ENCODE measurements at regions not wholly inside any gene's neighbourhood (a gene's known extent, or its start where the extent isn't known, plus 50 kb on each side); places are given as distances from the start of the nearest gene placed in this dataset.
A peak's percentile ranks its signal among the peaks of the same experiment; 100 is the strongest.

GRCh38 chr13:62598708-62599107 lies 1183.1 kb upstream of the PCDH20 start:
- no peak overlapping the region for H3K4me3 Mint-ChIP-seq
- no peak overlapping the region for H3K27ac Mint-ChIP-seq
- H3K4me1 Mint-ChIP-seq = no peaks in the 10 kb centered on the region
- DNase-seq = no peak
- H3K9me3 Mint-ChIP-seq = peaks cover 2% of the 10 kb centered on the region
- H3K36me3 Mint-ChIP-seq = no peaks in the 10 kb centered on the region
- CTCF ChIA-PET = no interaction called here
- H3K27me3 Mint-ChIP-seq = no peaks in the 10 kb centered on the region

DNA sequence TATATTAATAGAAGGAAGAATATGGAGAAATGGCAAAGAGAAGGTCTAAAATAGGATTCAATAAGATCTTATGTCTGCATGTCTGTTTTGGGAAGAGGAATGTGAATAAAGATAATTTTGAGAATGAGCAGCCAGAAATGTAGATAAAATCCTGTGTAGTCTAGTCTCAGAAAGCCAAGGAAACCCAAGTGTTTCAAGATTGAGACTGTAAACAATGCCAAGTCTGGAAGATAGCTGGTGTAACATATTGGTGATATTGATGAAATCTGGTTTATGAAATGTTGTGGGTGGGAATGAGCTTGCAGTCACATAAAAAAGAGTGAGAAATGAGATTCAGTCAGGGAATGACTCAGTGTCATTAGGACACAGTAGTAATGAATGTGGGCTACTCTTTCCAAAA lies 1180.3 kb upstream of the PCDH20 start:
- H3K9me3 Mint-ChIP-seq = peaks cover 2% of the 10 kb centered on the region
- H3K27me3 Mint-ChIP-seq = no peaks in the 10 kb centered on the region
- H3K4me3 Mint-ChIP-seq = no peak overlapping the region
- no peaks in the 10 kb centered on the region for H3K4me1 Mint-ChIP-seq
- CTCF ChIA-PET = no interaction called here
- no peak overlapping the region for H3K27ac Mint-ChIP-seq
- H3K36me3 Mint-ChIP-seq = no peaks in the 10 kb centered on the region
- no peak for DNase-seq

DNA sequence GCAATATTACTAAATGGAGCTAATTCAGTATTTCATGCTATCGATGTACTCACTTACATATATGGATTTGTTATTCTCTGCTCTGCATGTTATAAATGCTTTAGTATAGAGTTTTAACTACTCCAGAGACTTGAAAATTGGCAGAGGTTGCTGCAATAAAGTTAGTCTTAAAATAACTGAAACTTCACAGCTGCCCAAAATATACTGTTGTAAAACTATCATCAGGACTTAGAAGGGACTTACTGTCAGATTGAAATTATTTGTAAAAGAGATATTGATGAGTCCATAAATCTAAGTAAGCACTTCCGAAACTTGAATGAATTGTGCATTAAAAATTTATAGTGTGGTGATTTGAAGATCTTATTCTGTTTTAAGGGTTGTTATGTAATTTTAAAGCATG lies 1178.2 kb upstream of the PCDH20 start:
- no peaks in the 10 kb centered on the region for H3K27me3 Mint-ChIP-seq
- no peak for DNase-seq
- no peaks in the 10 kb centered on the region for H3K36me3 Mint-ChIP-seq
- H3K4me3 Mint-ChIP-seq = no peak overlapping the region
- peaks cover 2% of the 10 kb centered on the region for H3K9me3 Mint-ChIP-seq
- no peak overlapping the region for H3K27ac Mint-ChIP-seq
- CTCF ChIA-PET = no interaction called here
- H3K4me1 Mint-ChIP-seq = no peaks in the 10 kb centered on the region

- Mint-ChIP-seq H3K4me3 (no peak overlapping the region), H3K27ac (no peak overlapping the region), H3K9me3 (peaks cover 5% of the 10 kb centered on the region), H3K36me3 (no peaks in the 10 kb centered on the region), H3K4me1 (no peaks in the 10 kb centered on the region), H3K27me3 (no peaks in the 10 kb centered on the region)
- no peak for DNase-seq
- CTCF ChIA-PET = no interaction called here
Measured at GRCh38 chr13:62583466-62583865, 1167.8 kb upstream of the PCDH20 start.

GRCh38 chr13:62578402-62578801 lies 1162.8 kb upstream of the PCDH20 start:
- H3K27me3 Mint-ChIP-seq = no peaks in the 10 kb centered on the region
- H3K27ac Mint-ChIP-seq = no peak overlapping the region
- no peak for DNase-seq

GRCh38 chr13:62564770-62565169 lies 1149.1 kb upstream of the PCDH20 start:
- DNase-seq = no peak
- H3K4me1 Mint-ChIP-seq = no peaks in the 10 kb centered on the region
- CTCF ChIA-PET = no interaction called here
- no peak overlapping the region for H3K27ac Mint-ChIP-seq
- H3K9me3 Mint-ChIP-seq = no peaks in the 10 kb centered on the region
- no peak overlapping the region for H3K4me3 Mint-ChIP-seq
- H3K36me3 Mint-ChIP-seq = no peaks in the 10 kb centered on the region
- H3K27me3 Mint-ChIP-seq = no peaks in the 10 kb centered on the region

More at GRCh38 chr13:62578402-62578801, 1162.8 kb upstream of the PCDH20 start:
- H3K4me3 Mint-ChIP-seq = no peak overlapping the region
- H3K4me1 Mint-ChIP-seq = no peaks in the 10 kb centered on the region
- CTCF ChIA-PET = no interaction called here
- peaks cover 1% of the 10 kb centered on the region for H3K9me3 Mint-ChIP-seq
- H3K36me3 Mint-ChIP-seq = no peaks in the 10 kb centered on the region

DNA sequence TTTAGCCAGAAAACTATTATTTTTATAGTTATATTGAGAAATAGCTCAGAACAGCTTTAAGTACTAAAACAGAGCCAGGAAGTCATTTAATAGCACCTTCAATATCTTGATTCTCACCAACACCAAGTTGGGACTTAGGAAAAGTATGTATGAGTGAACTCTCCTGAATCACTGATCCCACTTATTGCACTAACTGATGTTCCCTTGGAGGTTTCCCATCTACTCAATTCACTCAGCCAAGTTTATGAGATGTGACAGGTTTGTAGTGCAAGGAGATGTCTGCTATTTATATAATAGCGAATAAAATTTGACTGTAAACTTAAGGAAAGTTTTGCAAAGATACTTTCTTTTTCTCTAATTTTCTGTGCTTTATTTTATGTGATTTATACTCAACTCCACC lies 1147.6 kb upstream of the PCDH20 start:
- Mint-ChIP-seq H3K27ac (no peak overlapping the region), H3K36me3 (no peaks in the 10 kb centered on the region), H3K9me3 (peaks cover 2% of the 10 kb centered on the region), H3K4me3 (no peak overlapping the region), H3K4me1 (no peaks in the 10 kb centered on the region), H3K27me3 (no peaks in the 10 kb centered on the region)
- CTCF ChIA-PET = no interaction called here
- DNase-seq = no peak

GRCh38 chr13:62556978-62557377 lies 1141.3 kb upstream of the PCDH20 start:
- no peaks in the 10 kb centered on the region for H3K36me3 Mint-ChIP-seq
- DNase-seq = no peak
- no peak overlapping the region for H3K4me3 Mint-ChIP-seq
- no peak overlapping the region for H3K27ac Mint-ChIP-seq
- CTCF ChIA-PET = no interaction called here
- no peaks in the 10 kb centered on the region for H3K27me3 Mint-ChIP-seq
- peaks cover 2% of the 10 kb centered on the region for H3K9me3 Mint-ChIP-seq
- no peaks in the 10 kb centered on the region for H3K4me1 Mint-ChIP-seq

DNA sequence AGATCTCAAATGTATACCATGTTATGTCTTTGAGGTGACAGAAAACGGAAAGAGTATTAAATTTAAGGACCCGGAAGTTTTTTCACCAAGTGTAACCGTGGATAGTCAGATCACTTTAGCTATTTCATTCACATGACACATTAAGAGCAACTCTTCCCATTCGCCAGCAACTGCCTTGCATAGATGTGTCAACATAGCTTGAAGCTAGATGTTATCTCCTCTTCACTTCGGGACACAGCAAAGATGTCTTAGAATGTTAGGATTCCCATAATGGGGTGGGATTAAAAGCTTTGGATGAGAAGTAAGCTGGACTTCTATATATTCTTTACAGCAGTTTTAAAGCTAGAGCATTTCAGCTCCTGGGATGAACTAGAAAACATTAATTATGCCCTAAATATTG lies 1135.9 kb upstream of the PCDH20 start:
- no peak for DNase-seq
- H3K27me3 Mint-ChIP-seq = no peaks in the 10 kb centered on the region
- H3K27ac Mint-ChIP-seq = no peak overlapping the region
- no peak overlapping the region for H3K4me3 Mint-ChIP-seq
- CTCF ChIA-PET = no interaction called here
- no peaks in the 10 kb centered on the region for H3K4me1 Mint-ChIP-seq
- no peaks in the 10 kb centered on the region for H3K36me3 Mint-ChIP-seq
- no peaks in the 10 kb centered on the region for H3K9me3 Mint-ChIP-seq

DNA sequence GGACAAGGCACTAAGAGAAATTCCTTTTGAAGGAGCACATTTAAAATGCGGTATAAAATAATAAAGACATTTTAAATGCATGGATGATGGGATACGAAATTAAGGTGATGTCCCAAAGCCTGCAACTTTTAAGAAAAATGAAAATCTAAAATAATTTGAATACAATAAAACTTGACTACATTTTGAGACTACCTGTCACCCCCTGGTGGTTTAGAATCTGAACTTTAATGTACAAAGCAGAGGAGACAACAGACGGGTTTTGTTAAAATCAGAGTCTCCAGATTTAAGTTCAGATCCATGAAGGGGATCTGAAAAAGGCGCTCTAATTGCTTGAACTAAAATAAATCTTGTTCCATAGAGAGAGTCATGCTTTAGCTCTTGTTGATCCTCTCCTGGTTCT lies 1129.3 kb upstream of the PCDH20 start:
- no peaks in the 10 kb centered on the region for H3K9me3 Mint-ChIP-seq
- H3K4me3 Mint-ChIP-seq = no peak overlapping the region
- H3K4me1 Mint-ChIP-seq = no peaks in the 10 kb centered on the region
- H3K27me3 Mint-ChIP-seq = no peaks in the 10 kb centered on the region
- no peak overlapping the region for H3K27ac Mint-ChIP-seq
- CTCF ChIA-PET = no interaction called here
- DNase-seq = no peak
- H3K36me3 Mint-ChIP-seq = no peaks in the 10 kb centered on the region

GRCh38 chr13:62537593-62537992 lies 1121.9 kb upstream of the PCDH20 start:
- Mint-ChIP-seq H3K4me3 (no peak overlapping the region), H3K4me1 (no peaks in the 10 kb centered on the region), H3K36me3 (no peaks in the 10 kb centered on the region), H3K9me3 (peaks cover 3% of the 10 kb centered on the region), H3K27me3 (no peaks in the 10 kb centered on the region), H3K27ac (no peak overlapping the region)
- no peak for DNase-seq
- CTCF ChIA-PET = no interaction called here

DNA sequence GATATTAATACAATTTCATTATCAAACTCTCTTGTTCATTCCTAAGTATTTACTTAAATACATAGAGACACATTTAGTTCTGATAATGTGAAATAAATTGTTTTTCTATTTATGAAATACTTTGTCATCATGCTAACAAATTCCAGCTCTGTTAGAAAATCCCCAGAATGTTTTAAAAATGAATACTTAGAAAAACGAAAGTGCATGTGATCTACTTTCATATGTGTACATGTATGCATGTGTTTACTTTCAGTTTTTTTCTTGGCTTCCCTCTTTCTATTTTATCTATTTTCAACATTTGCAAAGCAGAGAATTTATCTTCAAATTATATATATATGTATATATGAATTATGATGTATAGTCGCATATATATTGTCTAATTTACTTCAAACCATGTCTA lies 1110.0 kb upstream of the PCDH20 start:
- H3K9me3 Mint-ChIP-seq = no peaks in the 10 kb centered on the region
- H3K27ac Mint-ChIP-seq = no peak overlapping the region
- no peak overlapping the region for H3K4me3 Mint-ChIP-seq
- H3K36me3 Mint-ChIP-seq = no peaks in the 10 kb centered on the region
- CTCF ChIA-PET = no interaction called here
- H3K27me3 Mint-ChIP-seq = no peaks in the 10 kb centered on the region
- no peaks in the 10 kb centered on the region for H3K4me1 Mint-ChIP-seq
- no peak for DNase-seq

- CTCF ChIA-PET = no interaction called here
- no peak overlapping the region for H3K4me3 Mint-ChIP-seq
Measured at GRCh38 chr13:62524498-62524897, 1108.8 kb upstream of the PCDH20 start.

GRCh38 chr13:62524061-62524460 lies 1108.4 kb upstream of the PCDH20 start:
- Mint-ChIP-seq H3K27ac (no peak overlapping the region), H3K9me3 (no peaks in the 10 kb centered on the region), H3K4me1 (no peaks in the 10 kb centered on the region), H3K36me3 (no peaks in the 10 kb centered on the region), H3K4me3 (no peak overlapping the region), H3K27me3 (no peaks in the 10 kb centered on the region)
- no peak for DNase-seq
- CTCF ChIA-PET = no interaction called here

More at GRCh38 chr13:62524498-62524897, 1108.8 kb upstream of the PCDH20 start:
- no peak for DNase-seq
- no peak overlapping the region for H3K27ac Mint-ChIP-seq
- H3K36me3 Mint-ChIP-seq = no peaks in the 10 kb centered on the region
- no peaks in the 10 kb centered on the region for H3K9me3 Mint-ChIP-seq
- H3K4me1 Mint-ChIP-seq = no peaks in the 10 kb centered on the region
- H3K27me3 Mint-ChIP-seq = no peaks in the 10 kb centered on the region

DNA sequence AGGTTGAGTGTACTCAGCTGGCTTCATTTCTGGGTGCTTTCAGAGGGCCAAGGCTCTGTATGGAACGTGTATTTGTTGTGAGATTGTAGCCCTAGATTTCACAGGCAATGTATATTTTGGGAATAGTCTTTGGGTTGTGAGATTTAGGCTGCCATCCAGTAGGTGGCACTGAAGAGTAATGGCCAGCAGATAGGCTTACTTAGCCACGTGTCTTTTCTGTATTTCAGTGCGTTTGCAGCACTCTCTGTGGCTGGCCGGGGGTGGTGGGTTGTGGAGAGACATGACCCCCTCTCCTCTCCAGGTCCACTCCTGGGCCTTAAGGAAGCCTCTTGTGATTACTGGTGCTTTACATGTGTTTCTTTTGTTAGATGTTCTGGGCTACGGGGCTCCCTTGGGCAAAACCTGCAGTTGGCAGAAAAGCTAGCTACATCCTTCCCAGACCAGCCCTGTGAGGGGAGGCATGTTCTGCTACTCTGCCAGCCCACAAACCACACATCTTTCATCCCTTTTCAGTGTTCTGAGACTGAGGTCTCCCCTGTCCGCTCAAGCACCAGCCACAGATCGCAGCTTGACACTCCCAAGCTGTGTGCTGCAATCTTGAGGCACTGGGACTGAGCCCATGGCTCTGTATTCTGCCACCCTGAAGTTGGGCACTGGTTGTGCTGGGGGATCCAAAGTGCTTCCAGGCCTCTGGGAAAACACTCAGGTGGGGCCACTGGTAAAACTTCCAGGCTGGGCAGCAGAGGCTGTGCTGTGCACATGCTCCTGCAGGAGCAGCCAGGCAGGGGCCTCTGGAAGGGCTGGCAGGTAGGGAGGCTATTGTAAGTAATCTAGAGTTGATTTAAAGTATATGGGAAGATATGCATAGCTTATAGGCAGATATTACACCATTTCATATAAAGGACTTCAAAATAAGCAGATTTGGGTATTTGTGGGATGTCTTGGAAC lies 1096.8 kb upstream of the PCDH20 start:
- no peak overlapping the region for H3K4me3 Mint-ChIP-seq
- CTCF ChIA-PET = no interaction called here
- DNase-seq = peak; percentile 27
- no peak overlapping the region for H3K27ac Mint-ChIP-seq
- no peaks in the 10 kb centered on the region for H3K27me3 Mint-ChIP-seq
- H3K9me3 Mint-ChIP-seq = no peaks in the 10 kb centered on the region
- no peaks in the 10 kb centered on the region for H3K36me3 Mint-ChIP-seq
- no peaks in the 10 kb centered on the region for H3K4me1 Mint-ChIP-seq

Data from activated naive CD4-positive, alpha-beta T cell treated with anti-CD3 and anti-CD28 coated beads, Interleukin-2, amount 10 ng/mL, durations not matched to agents 7 days and 5 days (primary cell).